BJ (cell line): ENCODE measurements at regions not wholly inside any gene's neighbourhood (a gene's known extent, or its start where the extent isn't known, plus 50 kb on each side); places are given as distances from the start of the nearest gene placed in this dataset.
"Not testable (repeated sequence)": the region's sequence is repeated elsewhere in the genome, so short reads cannot be mapped to it uniquely, and the experiment has no call there.

ENCODE experiments used
- CTCF ChIA-PET: fragments of 350-600 bp; formaldehyde crosslinking; extraction: SDS; loops from one replicate; lab custom pipeline; 2021; ENCODE audit warnings: antibody characterized with exemption, inconsistent platforms; lab: Yijun Ruan, JAX
- POLR2A ChIA-PET: fragments of 300-600 bp; sonication (Branson Sonifier 250); formaldehyde crosslinking; extraction: SDS; loops from one replicate; lab custom pipeline; 2021; ENCODE audit warnings: antibody characterized with exemption; lab: Charles Lee
- DNase-seq: peaks from one replicate; pipeline ENCODE4 v3.0.0-alpha.2; 2011; ENCODE audit warnings: low read depth
- H3K27me3 ChIP-seq: 2 replicates; pipeline ENCODE4 v1.6.0; 2011; ENCODE audit warnings: low read length; ENCODE audit not compliant: control insufficient read depth, insufficient read depth
- H3K36me3 ChIP-seq: 2 replicates; pipeline ENCODE4 v1.5.1; 2011; ENCODE audit warnings: low read length; ENCODE audit not compliant: control insufficient read depth, insufficient read depth
- H3K4me3 ChIP-seq: 2 replicates; pipeline ENCODE4 v1.5.1; 2011; ENCODE audit warnings: low read depth, mild to moderate bottlenecking, control low read depth, low read length
- TF ChIP-seq, protein P1 (sequence below): IDR thresholded peaks from 2 replicates; pipeline ENCODE4 v1.5.1; 2011; ENCODE audit warnings: low read depth, mild to moderate bottlenecking, control low read depth, inconsistent platforms, low read length, moderate library complexity; ENCODE audit not compliant: insufficient read depth

DNA sequence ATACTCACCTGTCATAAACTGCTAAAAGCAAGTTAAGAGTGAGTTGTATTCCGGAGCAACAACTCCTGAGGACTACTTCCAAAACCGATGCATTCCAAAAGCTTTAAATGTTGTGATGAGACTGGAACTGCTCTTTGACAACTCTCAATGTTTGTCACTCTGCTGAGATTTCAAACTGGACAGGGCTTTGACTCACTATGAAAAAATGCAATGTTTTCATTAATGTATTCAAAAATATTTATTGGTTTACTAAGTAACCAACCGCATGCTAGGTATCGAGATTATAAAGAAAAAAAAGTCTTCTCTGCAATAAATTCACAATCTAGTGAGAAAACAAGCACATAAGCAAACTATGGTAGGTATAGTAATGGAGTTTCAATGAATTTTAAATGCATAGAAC is 107.9 kb upstream of the GNAI1 start:
- no peaks in the 10 kb centered on the region for H3K36me3 ChIP-seq
- POLR2A ChIA-PET: no interaction called here
- CTCF ChIA-PET: interaction anchor here (2.4 kb wide), 1 partner anchor 15 kb away, joined by 8 read pairs; no protein-coding TSS in a partner anchor
- TF ChIP-seq, protein P1, sequence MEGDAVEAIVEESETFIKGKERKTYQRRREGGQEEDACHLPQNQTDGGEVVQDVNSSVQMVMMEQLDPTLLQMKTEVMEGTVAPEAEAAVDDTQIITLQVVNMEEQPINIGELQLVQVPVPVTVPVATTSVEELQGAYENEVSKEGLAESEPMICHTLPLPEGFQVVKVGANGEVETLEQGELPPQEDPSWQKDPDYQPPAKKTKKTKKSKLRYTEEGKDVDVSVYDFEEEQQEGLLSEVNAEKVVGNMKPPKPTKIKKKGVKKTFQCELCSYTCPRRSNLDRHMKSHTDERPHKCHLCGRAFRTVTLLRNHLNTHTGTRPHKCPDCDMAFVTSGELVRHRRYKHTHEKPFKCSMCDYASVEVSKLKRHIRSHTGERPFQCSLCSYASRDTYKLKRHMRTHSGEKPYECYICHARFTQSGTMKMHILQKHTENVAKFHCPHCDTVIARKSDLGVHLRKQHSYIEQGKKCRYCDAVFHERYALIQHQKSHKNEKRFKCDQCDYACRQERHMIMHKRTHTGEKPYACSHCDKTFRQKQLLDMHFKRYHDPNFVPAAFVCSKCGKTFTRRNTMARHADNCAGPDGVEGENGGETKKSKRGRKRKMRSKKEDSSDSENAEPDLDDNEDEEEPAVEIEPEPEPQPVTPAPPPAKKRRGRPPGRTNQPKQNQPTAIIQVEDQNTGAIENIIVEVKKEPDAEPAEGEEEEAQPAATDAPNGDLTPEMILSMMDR: no peak
- no peaks in the 10 kb centered on the region for H3K27me3 ChIP-seq
- no peak overlapping the region for H3K4me3 ChIP-seq
- DNase-seq: no peak

DNA sequence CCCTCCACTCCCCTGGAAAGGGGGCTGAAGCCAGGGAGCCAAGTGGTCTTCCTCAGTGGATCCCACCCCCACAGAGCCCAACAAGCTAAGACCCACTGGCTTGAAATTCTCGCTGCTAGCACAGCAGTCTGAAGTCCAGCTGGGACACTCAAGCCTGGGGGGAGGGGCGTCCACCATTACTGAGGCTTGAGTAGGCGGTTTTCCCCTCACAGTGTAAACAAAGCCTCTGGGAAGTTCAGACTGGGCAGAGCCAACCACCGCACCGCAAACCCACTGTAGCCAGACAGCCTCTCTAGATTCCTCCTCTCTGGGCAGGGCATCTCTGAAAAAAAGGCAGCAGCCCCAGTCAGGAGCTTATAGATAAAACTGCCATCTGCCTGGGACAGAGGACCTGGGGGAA is 114.4 kb upstream of the GNAI1 start:
- H3K27me3 ChIP-seq, POLR2A ChIA-PET, H3K4me3 ChIP-seq, DNase-seq, H3K36me3 ChIP-seq: not testable (repeated sequence)
- CTCF ChIA-PET: interaction anchor here (0.7 to 2.1 kb wide), 11 partner anchors 9 to 722 kb away, joined by 3 to 15 read pairs (median 3); no protein-coding TSS in a partner anchor

DNA sequence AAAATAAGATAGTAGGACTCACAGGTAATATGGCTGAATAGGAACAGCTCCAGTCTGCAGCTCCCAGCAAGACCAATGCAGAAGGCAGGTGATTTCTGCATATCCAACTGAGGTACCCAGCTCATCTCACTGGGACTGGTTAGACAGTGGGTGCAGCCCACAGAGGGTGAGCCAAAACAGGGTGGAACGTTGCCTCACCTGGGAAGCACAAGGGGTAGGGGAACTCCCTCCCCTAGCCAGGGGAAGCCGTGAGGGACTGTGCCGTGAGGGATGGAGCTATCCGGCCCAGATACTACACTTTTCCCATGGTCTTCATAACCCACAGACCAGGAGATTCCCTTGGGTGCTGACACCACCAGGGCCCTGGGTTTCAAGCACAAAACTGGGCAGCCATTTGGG is 114.8 kb upstream of the GNAI1 start:
- H3K4me3 ChIP-seq, POLR2A ChIA-PET, H3K36me3 ChIP-seq, H3K27me3 ChIP-seq, DNase-seq: not testable (repeated sequence)
- CTCF ChIA-PET: interaction anchor here (0.7 to 2.1 kb wide), 11 partner anchors 9 to 722 kb away, joined by 3 to 15 read pairs (median 3); no protein-coding TSS in a partner anchor

DNA sequence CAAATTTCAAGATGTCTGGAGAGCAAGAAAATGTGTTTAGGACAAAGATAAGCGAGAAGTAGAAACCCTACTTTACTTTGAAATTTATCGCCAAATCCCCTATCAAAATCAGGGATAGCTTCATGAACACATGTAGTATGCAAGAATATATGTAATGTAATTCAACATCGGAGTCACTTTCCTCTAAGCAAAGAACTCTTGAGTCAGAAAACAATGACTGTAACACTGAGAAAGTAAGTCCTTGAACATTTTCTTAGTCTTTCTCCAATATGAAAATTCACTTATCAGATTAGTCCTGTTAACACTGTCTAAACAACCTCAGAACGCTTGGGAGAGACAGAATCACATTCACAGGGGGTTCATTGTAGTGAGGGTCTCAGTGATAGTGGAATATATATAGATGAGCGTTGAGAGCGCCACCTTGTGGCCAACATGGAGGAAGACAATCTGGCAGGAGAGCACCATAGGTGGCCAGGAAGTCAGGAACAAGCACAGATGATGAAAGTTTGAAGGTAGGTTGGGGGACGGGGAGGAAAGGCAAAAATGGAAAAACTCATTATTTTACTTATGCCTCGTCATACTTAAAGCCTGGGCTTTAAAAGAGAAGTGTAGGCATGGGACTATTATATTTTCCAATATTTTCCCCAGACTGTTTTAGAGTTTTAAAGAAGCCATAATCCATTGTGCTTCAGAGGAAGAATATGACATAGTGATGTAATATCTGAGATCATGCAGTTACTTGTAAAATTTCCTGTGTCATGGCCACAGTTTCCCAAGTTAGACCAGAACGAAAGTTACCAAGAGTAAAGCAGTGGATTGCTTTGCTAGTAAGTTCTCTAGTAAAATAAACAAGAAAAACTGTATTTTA is 115.5 kb upstream of the GNAI1 start:
- DNase-seq: no peak
- Histone ChIP-seq H3K4me3 (no peak overlapping the region), H3K27me3 (no peaks in the 10 kb centered on the region), H3K36me3 (no peaks in the 10 kb centered on the region)
- ChIA-PET POLR2A (no interaction called here), CTCF (interaction anchor here (0.6 to 2.1 kb wide), 9 partner anchors 8 to 721 kb away, joined by 3 to 15 read pairs (median 3); no protein-coding TSS in a partner anchor)
- TF ChIP-seq, protein P1: peak; percentile 82

DNA sequence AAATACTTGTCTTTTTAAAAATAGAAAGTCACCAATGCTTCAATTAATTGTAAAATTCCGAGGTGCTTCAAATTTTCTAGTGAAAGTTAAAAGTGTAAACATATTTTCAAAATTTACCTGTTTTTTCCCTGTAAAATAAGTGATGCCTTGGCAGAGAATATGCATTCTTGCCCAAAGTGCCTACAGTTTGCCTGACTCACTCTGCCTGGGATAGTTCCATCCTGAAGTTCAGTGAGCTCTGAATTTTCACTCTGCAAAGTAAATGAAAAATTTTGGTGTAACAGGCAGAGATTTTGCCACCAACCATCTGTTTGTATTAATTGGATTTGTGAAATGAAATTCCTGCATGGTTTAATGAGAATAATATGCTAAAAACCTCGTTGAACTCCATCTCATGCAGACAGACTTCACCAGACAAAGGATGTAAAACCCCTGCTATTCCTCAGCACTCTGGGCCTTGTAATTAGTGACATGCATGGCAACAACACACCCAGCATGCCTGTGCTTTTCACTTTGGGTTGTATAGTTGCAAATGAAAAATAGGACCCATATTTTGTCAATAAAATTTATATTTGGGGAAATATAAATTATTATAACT is 117.4 kb upstream of the GNAI1 start:
- CTCF ChIA-PET: interaction anchor here (0.7 to 1.5 kb wide), 3 partner anchors 15 to 203 kb away, joined by 3 to 5 read pairs (median 4); no protein-coding TSS in a partner anchor

DNA sequence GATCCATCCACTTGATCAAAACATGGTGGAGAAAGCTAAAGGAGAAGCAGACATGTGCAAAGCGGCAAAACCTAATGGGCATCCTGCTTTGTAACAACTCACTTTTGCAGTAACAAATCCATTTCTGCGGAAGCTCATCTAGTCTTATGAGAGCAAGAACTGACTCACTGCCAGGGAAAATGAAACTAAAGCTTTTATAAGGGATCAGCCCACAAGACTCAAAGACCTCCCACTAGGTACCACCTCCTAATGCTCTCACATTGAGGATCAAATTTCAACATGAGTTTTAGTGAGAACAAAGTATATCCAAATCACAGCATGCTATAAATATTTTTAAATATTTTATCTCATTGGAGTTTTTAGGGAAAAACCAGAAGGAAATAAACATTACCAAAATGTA is 120.1 kb upstream of the GNAI1 start:
- no peaks in the 10 kb centered on the region for H3K27me3 ChIP-seq
- TF ChIP-seq, protein P1: no peak
- H3K4me3 ChIP-seq: no peak overlapping the region
- ChIA-PET CTCF (interaction anchor here (0.5 kb wide), 1 partner anchor 25 kb away, joined by 3 read pairs; no protein-coding TSS in a partner anchor), POLR2A (no interaction called here)
- DNase-seq: no peak
- H3K36me3 ChIP-seq: no peaks in the 10 kb centered on the region

More for the DNA sequence above, 117.4 kb upstream of the GNAI1 start:
- Histone ChIP-seq H3K4me3 (no peak overlapping the region), H3K27me3 (no peaks in the 10 kb centered on the region), H3K36me3 (no peaks in the 10 kb centered on the region)
- TF ChIP-seq, protein P1: no peak
- POLR2A ChIA-PET: no interaction called here
- no peak for DNase-seq
